Colonic mucosa (tissue), 4 donors: ENCODE measurements at regions not wholly inside any gene's neighbourhood (a gene's known extent, or its start where the extent isn't known, plus 50 kb on each side); places are given as distances from the start of the nearest gene placed in this dataset.
"Not testable (repeated sequence)": the region's sequence is repeated elsewhere in the genome, so short reads cannot be mapped to it uniquely, and the experiment has no call there.

Experiments
- DNase-seq: peaks from one replicate; pipeline ENCODE4 v3.0.0-alpha.2; 2020
- H3K27ac ChIP-seq: fragments of 200-600 bp; one replicate; pipeline ENCODE4 v1.8.0; 2021
- H3K27me3 ChIP-seq: fragments of 200-600 bp; one replicate; pipeline ENCODE4 v1.8.0; 2021
- H3K36me3 ChIP-seq: fragments of 200-600 bp; one replicate; pipeline ENCODE4 v1.8.0; 2021
- H3K4me1 ChIP-seq: fragments of 200-600 bp; one replicate; pipeline ENCODE4 v1.8.0; 2021; ENCODE audit warnings: mild to moderate bottlenecking
- H3K4me3 ChIP-seq: fragments of 200-600 bp; one replicate; pipeline ENCODE4 v1.8.0; 2021
- H3K9ac ChIP-seq, 2 donors: one replicate each; pipeline ENCODE4 v1.7.0; 2013; ENCODE audit warnings: control low read depth in 2 of 2, low read depth in 2 of 2, low read length in 2 of 2
- H3K9me3 ChIP-seq: fragments of 200-600 bp; one replicate; pipeline ENCODE4 v1.8.0; 2021
- intact Hi-C: fragments of 100-400 bp; cut with DNase I; formaldehyde crosslinking; loops from one replicate; pipeline ENCODE4 v1.14.1; 2022
- TF ChIP-seq, protein P1 (sequence below): fragments of 200-600 bp; IDR thresholded peaks from one replicate; pipeline ENCODE4 v1.8.0; 2022; ENCODE audit warnings: antibody characterized with exemption, mild to moderate bottlenecking
- donor health status: healthy.
- donor health status: DM: no; HTN: no; CAD: no.
- donor health status: DM: no; HTN: no; CAD: no.

DNA sequence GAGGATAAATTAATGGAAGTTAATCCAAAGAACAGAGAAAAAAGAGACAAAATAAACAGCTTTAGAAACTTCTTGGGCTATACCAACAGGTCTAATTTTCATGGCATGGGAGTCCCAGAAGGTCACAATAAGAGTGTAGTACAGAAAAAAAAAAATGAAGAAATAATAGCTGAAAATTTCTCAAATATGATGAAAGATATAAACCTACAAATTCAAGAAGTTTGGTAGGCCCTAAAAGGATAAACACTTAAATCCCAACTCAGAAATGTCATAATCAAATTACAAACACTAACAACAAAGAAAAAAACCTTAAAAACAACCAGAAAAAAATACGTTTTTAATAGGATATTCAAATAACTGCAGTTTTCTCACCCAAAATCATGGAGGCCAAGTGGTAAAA lies 229.3 kb upstream of the ZEB2 start:
- DNase-seq, result no peak
- TF ChIP-seq, protein P1, sequence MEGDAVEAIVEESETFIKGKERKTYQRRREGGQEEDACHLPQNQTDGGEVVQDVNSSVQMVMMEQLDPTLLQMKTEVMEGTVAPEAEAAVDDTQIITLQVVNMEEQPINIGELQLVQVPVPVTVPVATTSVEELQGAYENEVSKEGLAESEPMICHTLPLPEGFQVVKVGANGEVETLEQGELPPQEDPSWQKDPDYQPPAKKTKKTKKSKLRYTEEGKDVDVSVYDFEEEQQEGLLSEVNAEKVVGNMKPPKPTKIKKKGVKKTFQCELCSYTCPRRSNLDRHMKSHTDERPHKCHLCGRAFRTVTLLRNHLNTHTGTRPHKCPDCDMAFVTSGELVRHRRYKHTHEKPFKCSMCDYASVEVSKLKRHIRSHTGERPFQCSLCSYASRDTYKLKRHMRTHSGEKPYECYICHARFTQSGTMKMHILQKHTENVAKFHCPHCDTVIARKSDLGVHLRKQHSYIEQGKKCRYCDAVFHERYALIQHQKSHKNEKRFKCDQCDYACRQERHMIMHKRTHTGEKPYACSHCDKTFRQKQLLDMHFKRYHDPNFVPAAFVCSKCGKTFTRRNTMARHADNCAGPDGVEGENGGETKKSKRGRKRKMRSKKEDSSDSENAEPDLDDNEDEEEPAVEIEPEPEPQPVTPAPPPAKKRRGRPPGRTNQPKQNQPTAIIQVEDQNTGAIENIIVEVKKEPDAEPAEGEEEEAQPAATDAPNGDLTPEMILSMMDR, result no peak
- Histone ChIP-seq H3K9ac (no peak overlapping the region), H3K4me3 (no peak overlapping the region), H3K9me3 (no peaks in the 10 kb centered on the region), H3K27me3 (no peaks in the 10 kb centered on the region), H3K27ac (no peak overlapping the region), H3K4me1 (no peaks in the 10 kb centered on the region), H3K36me3 (no peaks in the 10 kb centered on the region)
- intact Hi-C loops, result no loop called here

DNA sequence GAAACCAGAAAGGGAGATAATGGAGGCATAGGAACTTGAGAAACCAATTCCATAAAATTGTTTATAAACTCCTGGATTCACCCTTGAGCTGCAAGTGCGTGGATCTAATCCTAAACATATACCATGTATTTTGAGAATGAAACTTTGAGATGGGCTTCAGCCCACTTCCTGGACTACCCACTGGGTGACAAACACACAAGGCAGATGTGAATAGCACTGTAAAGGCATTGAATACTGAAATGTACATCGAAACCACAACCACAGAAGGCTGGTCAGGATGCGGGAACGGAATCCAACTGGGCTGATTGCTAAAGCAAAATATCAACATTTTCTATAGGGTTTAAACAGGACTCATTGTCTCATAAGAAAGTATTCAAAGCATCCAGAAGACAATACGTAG lies 228.5 kb upstream of the ZEB2 start:
- Histone ChIP-seq H3K4me1 (no peaks in the 10 kb centered on the region), H3K4me3 (no peak overlapping the region), H3K9ac (no peak overlapping the region), H3K27ac (no peak overlapping the region), H3K27me3 (no peaks in the 10 kb centered on the region), H3K36me3 (no peaks in the 10 kb centered on the region), H3K9me3 (no peaks in the 10 kb centered on the region)
- no peak for DNase-seq
- TF ChIP-seq, protein P1, result no peak
- intact Hi-C loops, result no loop called here

DNA sequence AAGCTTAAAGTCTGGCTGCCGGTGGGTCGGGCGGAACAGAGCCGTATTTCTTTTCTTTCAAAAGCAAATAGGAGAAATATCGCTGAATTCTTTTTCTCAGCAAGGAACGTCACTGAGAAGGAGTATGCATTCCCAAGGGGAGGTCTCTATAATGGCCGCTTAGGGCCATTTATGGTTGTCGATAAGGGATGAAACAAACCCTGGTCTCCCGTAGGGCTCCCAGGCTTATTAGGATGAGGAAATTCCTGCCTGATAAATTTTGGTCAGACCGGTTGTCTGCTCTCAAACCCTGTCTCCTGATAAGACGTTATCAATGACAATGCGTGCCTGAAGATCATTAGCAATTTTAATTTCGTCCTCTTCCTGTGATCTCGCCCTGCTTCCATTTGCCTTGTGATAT lies 227.7 kb upstream of the ZEB2 start:
- no peak overlapping the region for H3K4me3 ChIP-seq
- TF ChIP-seq, protein P1, result no peak
- no peak overlapping the region for H3K27ac ChIP-seq
- DNase-seq, result no peak
- H3K9ac ChIP-seq, result no peak overlapping the region
- H3K27me3 ChIP-seq, result no peaks in the 10 kb centered on the region
- H3K36me3 ChIP-seq, result no peaks in the 10 kb centered on the region
- no peaks in the 10 kb centered on the region for H3K9me3 ChIP-seq
- H3K4me1 ChIP-seq, result no peaks in the 10 kb centered on the region
- intact Hi-C loops, result no loop called here

DNA sequence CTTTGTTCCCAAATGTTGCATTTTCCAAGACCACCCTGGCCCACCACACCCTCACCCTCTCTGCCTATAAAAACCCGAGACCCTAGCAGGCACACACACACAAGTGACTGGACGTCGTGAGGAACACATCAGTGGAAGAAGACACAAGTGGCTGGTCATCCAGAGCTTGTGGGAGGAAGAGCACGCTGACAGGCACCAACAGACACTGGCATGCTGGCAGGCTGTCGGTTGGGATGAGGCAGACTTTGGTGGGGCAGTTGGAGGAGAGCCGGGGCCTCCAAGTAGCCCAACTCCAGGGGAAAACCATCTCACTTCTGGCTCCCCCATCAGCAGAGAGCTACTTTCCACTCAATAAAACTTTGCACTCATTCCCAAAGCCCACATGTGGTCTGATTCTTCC lies 225.5 kb upstream of the ZEB2 start:
- Histone ChIP-seq H3K9ac (no peak overlapping the region), H3K27me3 (no peaks in the 10 kb centered on the region), H3K4me3 (no peak overlapping the region), H3K27ac (no peak overlapping the region), H3K36me3 (no peaks in the 10 kb centered on the region), H3K9me3 (no peaks in the 10 kb centered on the region), H3K4me1 (no peaks in the 10 kb centered on the region)
- no peak for DNase-seq
- TF ChIP-seq, protein P1, result no peak
- intact Hi-C loops, result no loop called here

DNA sequence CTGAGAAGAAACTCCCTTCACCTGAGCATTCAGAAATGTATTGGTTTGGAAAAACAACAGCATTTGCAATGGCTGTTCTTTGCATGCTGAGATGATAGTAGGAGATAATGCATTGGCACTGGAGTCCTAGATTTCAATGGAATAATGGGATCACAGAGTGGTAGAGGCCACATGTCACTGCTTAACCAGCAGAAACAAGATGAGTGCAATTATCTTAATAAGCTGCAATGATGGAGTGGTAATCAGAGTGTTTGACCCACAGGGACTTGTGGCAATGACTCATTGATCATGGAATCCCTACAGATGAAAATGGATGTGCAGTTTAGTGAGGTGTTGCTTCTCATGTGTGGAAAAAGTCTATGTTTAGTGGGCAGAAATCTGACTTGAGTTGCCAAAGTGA lies 218.8 kb upstream of the ZEB2 start:
- TF ChIP-seq, protein P1, result no peak
- H3K4me3 ChIP-seq, result no peak overlapping the region
- H3K4me1 ChIP-seq, result no peaks in the 10 kb centered on the region
- intact Hi-C loops, result no loop called here
- H3K27ac ChIP-seq, result no peak overlapping the region
- DNase-seq, result no peak
- H3K9me3 ChIP-seq, result no peaks in the 10 kb centered on the region
- H3K9ac ChIP-seq, result no peak overlapping the region
- H3K27me3 ChIP-seq, result no peaks in the 10 kb centered on the region
- H3K36me3 ChIP-seq, result no peaks in the 10 kb centered on the region

DNA sequence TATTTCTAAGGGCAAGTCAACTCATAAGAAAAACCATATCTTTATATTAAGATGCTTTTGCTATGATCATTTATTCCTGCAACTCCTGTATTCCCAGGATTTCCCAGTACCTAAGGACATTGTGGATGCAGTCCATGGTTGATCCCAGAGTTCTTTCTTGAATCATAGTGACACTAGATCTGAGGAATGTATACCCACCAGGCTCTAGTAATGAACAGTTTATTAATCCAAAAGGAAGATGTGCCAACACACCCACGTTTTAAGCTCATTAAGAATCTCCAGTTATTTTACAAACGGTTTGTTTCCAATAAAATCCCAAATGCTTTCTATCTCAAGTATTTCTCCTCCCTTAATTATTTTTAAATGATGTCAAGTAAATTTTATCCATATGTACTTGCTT lies 210.8 kb upstream of the ZEB2 start:
- intact Hi-C loops, result no loop called here
- TF ChIP-seq, protein P1, result no peak

DNA sequence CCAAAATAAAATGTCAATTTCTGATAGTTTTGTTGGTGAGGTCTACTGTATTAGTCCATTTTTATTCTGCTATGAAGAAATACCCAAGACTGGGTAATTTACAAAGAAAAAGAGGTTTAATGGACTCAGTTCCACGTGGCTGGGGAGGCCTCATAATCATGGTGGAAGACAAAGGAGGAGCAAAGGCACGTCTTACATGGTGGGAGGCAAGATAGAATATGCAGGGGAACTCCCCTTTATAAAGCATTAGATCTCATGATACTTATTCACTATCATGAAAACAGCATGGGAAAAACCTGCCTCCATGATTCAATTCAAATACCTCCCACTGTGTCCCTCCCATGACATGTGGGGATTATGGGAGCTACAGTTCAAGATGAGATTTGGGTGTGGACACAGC lies 204.5 kb upstream of the ZEB2 start:
- H3K9ac ChIP-seq, H3K9me3 ChIP-seq, H3K27me3 ChIP-seq, H3K4me1 ChIP-seq, H3K4me3 ChIP-seq, intact Hi-C loops, DNase-seq, H3K36me3 ChIP-seq, H3K27ac ChIP-seq: not testable (repeated sequence)

More for the DNA sequence above, 210.8 kb upstream of the ZEB2 start:
- H3K4me3 ChIP-seq, result no peak overlapping the region
- H3K9me3 ChIP-seq, result no peaks in the 10 kb centered on the region
- no peak overlapping the region for H3K9ac ChIP-seq
- no peak overlapping the region for H3K27ac ChIP-seq
- no peaks in the 10 kb centered on the region for H3K27me3 ChIP-seq
- no peaks in the 10 kb centered on the region for H3K4me1 ChIP-seq
- no peak for DNase-seq
- no peaks in the 10 kb centered on the region for H3K36me3 ChIP-seq
